GM15510 (cell line): ENCODE measurements at regions not wholly inside any gene's neighbourhood (a gene's known extent, or its start where the extent isn't known, plus 50 kb on each side); places are given as distances from the start of the nearest gene placed in this dataset.

ENCODE experiments used
- POLR2A ChIP-seq: IDR thresholded peaks from 3 replicates; pipeline ENCODE4 v1.6.1; 2011; ENCODE audit warnings: borderline replicate concordance; ENCODE audit not compliant: insufficient read length; ENCODE audit errors: extremely low read depth

GRCh38 chr2:64260093-64260803 lies 116.0 kb upstream of the PELI1 start:
- TF ChIP-seq POLR2A = no peak

DNA sequence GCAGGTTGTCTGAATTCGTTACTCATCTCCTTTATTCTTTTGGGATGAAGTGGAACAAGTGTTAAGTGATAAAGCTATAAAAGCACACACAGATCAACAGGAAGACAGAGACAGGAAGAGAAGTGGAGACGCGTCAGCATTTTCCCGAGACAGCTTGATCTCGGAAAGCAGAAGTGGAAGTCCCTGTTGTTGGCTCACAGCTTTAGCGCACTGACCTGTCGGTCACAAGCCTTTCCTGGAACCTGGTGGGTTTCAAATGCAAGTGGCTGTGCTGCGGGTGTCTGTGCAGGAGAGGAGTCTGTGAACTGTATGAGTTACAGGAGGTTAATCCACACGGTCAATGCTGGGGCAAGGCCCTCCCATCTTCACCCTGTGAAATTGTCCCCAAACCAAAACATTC lies 116.6 kb upstream of the PELI1 start:
- no peak for TF ChIP-seq POLR2A

DNA sequence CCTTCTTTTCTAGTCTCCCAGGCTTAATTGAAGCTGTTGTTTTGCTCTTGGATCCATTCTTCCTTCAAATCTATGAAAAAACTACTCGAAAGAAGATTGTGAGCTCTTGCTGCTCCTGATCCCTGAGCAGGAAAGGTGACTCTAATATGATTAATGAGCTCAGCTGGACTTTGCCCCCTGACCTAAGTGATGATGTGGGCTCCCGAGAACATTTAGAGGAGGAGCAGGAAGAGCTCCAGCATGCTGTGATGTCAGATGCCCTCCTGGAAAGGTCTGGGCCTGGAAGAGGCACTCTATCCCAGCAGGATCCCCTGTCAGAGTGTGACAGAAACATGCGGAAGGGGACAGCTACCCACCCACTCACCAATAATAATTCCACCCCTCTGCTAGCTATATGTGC lies 117.9 kb upstream of the PELI1 start:
- TF ChIP-seq POLR2A = no peak

DNA sequence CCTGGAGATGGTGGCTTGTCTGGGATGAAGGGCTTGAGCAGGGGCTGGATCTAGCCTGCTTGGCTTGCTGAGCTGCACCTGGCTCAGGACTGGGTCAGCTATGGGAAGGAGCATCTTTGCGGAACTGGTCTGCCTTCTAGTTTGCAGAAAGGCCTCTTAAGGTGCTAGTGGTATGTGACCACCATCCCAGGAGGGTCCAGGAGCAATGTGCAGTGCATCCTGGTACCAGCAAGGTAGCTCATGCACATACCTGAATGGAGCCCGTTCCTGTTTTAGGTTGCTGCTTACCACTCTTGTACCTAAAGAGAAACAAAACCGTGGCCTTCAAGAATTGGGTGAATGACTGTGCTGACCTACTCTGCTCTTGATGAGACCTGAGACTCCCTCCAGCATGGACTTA lies 118.6 kb upstream of the PELI1 start:
- no peak for TF ChIP-seq POLR2A

- no peak for TF ChIP-seq POLR2A
Measured at GRCh38 chr2:64263315-64263714, 119.1 kb upstream of the PELI1 start.

DNA sequence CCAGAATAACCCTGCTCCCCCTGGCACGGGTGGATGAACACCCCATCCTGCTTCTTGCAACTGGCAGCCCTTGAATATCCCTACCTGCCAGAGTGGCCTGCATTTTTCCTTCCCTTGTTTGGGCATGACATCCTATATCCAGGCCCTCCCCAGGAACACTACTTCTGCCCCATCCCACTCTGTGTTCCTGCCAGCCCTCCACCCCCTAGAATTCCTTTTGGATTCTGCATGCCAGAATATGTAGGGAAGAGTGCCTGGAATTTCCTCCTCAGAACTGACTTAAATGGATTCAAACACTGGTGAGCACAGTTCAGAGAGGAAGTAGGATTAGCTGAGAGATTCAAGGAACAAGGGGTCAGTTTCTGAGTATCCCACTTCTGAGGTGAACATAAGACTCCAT lies 123.5 kb upstream of the PELI1 start:
- no peak for TF ChIP-seq POLR2A

DNA sequence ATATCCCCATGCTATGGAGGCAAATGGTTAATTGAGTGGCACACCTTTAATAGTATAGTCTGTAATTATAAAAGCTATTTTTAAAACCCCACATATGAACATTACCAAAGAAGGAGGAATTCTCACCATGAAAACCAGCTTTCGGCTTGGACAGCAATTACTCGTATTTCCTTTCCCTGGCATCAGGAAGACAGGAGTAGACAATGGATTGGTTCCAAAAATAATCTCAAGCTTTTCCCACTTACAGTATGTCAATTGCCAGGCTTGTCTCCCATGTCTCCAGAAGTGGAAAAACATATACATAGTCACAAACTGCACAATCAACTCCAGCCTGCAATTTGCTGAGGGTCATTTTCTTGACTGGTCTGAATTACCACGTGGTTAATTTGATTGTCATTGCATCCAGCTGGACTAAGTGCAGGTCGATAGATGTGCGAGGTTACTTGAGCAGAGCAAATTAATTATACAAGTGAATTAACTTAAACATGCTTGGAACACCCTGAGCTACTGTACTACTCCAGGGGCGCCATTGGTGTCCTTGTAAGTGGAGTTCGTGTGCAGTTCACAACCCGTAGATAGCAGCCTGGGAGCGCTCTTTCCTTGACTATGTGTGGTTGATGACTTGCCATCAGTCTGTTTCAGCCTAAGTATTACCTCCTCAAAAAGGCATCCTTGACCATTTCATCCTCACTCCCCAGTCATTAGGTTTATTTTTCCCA lies 124.3 kb upstream of the PELI1 start:
- TF ChIP-seq POLR2A = no peak

DNA sequence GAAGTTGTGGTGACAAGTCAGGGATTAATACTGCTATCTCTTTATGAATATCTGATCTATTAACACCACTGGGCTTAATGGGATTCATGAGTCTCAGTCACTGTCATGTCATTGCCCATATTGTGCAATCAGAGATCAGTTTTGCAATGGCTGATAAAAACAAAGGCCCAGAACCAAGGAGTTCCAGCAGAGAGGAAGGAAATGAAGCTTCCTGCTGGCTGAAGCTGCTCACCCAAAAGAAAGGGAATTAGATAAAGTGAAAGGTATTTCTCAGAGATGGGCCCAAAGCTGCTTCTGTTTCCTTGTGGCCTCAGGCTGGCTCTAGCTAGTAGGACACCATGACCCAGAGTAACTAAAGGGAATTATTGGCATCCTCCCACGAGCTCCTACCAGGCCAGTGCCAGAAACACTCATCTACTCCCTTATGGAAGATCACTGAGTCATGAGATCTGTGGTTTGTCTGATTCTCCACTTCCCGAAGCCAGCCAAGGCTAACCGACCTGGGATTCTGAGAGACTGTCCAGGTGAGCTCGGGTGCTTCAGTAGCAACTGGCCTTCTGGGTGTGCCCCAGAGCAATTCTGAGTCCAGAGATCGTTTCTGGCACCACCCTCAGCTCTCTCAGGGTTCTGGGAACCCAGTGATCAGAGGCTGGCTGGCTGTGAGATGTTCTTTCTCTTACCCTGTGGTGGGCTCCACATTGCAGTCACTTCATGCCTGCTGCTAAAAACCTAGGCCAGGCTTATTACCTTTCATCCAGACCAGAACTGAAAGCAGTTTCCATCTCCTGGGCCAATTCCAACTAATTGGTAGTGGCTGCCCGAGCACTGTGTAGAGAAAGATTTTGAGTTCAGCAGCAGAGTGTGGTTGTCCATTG lies 129.5 kb upstream of the PELI1 start:
- no peak for TF ChIP-seq POLR2A

GRCh38 chr2:64274399-64275173 lies 130.4 kb upstream of the PELI1 start:
- TF ChIP-seq POLR2A = no peak

DNA sequence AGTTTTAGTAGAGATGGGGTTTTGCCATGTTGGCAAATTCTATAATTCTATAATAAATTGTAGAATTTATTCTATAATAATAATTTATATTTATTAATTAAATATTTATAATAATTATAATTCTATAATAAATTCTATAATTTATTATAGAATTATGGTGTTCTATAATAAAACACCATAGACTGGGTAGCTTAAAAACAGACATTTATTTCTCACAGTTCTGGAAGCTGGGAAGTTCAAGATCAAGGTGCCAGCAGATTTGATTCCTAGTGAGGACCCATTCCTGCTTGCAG lies 130.9 kb upstream of the PELI1 start:
- TF ChIP-seq POLR2A = no peak

- TF ChIP-seq POLR2A = no peak
Measured at GRCh38 chr2:64276417-64277095, 132.3 kb upstream of the PELI1 start.

DNA sequence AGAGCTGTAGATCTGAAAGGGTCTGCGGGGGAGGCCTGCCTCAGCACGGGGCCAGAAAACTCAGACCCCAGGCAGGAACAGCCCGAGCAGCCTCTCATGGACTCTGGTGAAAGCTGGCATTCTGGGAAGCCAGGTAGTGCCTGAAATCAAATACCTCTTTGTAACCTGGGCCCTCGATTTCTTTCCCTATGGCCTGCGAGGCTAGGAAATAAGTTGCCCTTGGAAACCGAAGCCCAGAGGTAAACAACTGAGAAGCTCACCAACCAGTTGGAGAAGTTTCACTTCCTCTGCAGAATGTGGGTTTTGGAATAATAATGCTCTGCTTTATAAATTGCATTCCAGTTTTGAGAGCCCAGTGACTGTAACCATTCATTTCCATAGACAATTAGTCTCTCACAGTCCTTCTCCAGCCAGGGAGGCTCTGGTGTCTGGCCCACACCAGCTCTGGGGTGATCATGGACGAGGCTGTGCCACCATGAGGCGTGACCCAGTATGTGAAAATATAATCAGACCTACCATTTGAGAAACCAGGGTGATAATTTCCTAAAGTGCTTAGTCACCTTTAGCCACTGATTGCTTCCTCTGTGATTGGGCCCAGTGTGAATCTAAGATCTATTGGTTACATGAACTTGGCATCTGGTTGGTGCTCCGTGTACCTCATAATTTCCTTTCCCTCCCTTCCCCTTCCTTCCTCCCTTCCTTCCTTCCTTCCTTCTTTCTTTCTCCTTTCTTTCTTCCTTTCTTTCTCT lies 133.1 kb upstream of the PELI1 start:
- TF ChIP-seq POLR2A = no peak

DNA sequence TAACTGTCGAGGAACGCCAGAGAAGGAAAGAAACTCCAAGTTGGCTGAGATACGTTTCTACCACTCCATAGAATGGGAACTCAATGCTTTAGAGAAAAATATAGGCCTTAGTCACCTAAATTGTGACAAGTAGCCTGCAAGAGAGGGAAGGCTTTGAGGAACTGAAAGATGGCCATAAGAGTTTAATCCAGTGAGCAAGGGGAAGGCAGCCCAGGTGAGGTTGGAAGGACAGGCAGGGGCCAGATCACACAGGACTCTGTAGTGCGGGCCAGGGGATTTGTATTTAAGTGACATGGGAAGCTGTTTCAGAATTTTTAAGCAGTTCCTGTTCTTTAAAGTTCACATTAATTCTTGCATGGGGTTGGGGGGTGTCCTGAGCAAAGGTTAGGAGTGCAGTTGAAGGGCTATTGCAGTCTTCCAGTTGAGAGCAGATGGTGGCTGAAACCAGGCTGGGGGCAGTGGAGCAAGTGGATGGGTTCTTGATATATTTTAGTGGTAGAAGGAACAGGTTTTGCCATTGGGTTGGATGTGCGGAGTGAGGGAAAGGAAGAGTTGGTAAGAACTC lies 138.9 kb upstream of the PELI1 start:
- TF ChIP-seq POLR2A = no peak
